ENCODE measurements at regions not wholly inside any gene's neighbourhood (a gene's known extent, or its start where the extent isn't known, plus 50 kb on each side); places are given as distances from the start of the nearest gene placed in this dataset.

GRCh38 chr4:24637173-24637572 lies 52.8 kb upstream of the DHX15 start:
- H3K4me3 ChIP-seq (ENCODE audit: low read depth, low read length) = no peak overlapping the region
- no peak for TF ChIP-seq CTCF (IDR thresholded peaks at IDR 0.05; ENCODE audit: low read depth, low read length)

DNA sequence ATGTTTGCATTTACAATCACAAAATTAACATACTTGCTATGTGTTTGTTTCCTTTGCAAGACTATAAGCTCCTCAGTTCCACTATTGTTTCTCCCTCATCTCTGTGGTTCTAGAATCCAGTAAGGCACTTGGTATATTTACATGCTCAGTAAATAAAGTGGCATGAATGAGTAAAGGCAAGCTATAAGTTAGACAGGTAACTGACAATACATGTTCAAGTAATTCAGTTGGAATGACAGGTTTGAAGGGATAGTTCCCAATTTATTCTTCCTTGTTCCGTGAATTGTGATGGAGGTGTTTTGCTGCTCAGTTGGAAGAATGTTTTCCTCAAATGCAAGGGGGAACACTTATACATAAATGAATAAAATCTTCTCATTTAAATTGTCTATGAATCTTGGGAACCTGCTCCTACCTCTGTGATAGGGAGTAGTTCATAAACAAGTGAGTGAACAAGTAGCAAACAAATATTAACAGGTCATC lies 54.1 kb upstream of the DHX15 start:
- H3K4me3 ChIP-seq (ENCODE audit: low read depth, low read length) = no peak overlapping the region
- TF ChIP-seq CTCF (IDR thresholded peaks at IDR 0.05; ENCODE audit: low read depth, low read length) = no peak

GRCh38 chr4:24639714-24640113 lies 55.4 kb upstream of the DHX15 start:
- TF ChIP-seq CTCF (IDR thresholded peaks at IDR 0.05; ENCODE audit: low read depth, low read length) = no peak
- no peak overlapping the region for H3K4me3 ChIP-seq (ENCODE audit: low read depth, low read length)

- H3K4me3 ChIP-seq (ENCODE audit: low read depth, low read length) = no peak overlapping the region
- TF ChIP-seq CTCF (IDR thresholded peaks at IDR 0.05; ENCODE audit: low read depth, low read length) = no peak
These were observed 56.0 kb upstream of the DHX15 start for GRCh38 chr4:24640366-24640765.

GRCh38 chr4:24642981-24643547 lies 58.7 kb upstream of the DHX15 start:
- TF ChIP-seq CTCF (IDR thresholded peaks at IDR 0.05; ENCODE audit: low read depth, low read length) = no peak

DNA sequence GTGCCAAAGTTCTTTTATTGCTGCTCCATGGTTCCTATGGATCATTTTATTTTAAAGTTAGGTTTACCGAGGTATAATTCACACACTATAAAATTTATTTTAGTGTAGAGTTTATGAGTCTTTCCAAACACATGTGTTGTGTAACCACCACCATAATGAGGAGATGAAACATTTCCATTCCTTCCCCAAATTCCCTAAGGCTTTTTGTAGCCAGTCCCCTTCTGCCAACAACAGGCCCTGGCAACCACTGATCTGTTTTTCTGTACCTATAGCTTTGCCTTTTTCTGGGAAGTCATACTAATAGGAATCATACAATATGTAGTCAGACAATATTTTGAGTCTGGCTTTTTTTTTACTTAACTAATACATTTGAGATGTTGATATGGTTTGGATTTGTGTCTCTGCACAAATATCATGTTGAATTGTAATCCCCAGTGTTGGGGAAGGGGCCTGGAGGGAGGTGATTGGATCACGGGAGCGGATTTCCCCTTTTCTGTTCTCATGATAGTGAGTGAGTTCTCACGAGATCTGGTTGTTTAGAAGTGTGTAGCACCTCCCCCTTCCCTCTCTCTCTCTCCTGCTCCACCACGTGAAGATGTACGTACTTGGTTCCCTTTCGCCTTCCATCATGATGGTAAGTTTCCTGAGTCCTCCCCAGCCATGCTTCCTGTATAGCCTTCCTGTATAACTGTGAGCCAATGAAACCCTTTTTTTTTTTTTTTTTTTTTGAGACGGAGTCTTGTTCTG lies 59.6 kb upstream of the DHX15 start:
- no peak for TF ChIP-seq CTCF (IDR thresholded peaks at IDR 0.05; ENCODE audit: low read depth, low read length)
- no peak overlapping the region for H3K4me3 ChIP-seq (ENCODE audit: low read depth, low read length)

More at GRCh38 chr4:24642981-24643547, 58.7 kb upstream of the DHX15 start:
- H3K4me3 ChIP-seq (ENCODE audit: low read depth, low read length) = no peak overlapping the region

Measured in WI38 (cell line).